GM23338 (cell line): ENCODE measurements at regions not wholly inside any gene's neighbourhood (a gene's known extent, or its start where the extent isn't known, plus 50 kb on each side); places are given as distances from the start of the nearest gene placed in this dataset.

Experiments
- ATAC-seq: fragments of 200-7000 bp; cut with Tn5 transposase; 3 replicates; pipeline ENCODE4 v1.9.1; 2020
- DNase-seq: peaks from one replicate; pipeline ENCODE4 v3.0.0-alpha.2; 2015; ENCODE audit warnings: low spot score
- H2AFZ ChIP-seq: fragments of 200-600 bp; sonication (generic); 2 replicates; pipeline ENCODE4 v1.8.0; 2016; ENCODE audit warnings: antibody characterized with exemption, mild to moderate bottlenecking, moderate library complexity
- H3F3A ChIP-seq: fragments of 200-600 bp; sonication (generic); replicated peaks from 2 replicates; pipeline ENCODE4 v1.8.0; 2017; ENCODE audit warnings: antibody characterized with exemption, mixed run types, low read depth
- H3K27ac ChIP-seq: fragments of 200-600 bp; sonication (generic); 2 replicates; pipeline ENCODE4 v1.6.1; 2016; ENCODE audit warnings: low read depth
- H3K27me3 ChIP-seq: fragments of 200-600 bp; sonication (generic); 2 replicates; pipeline ENCODE4 v1.8.0; 2016; ENCODE audit warnings: mild to moderate bottlenecking, mixed run types, moderate library complexity; ENCODE audit not compliant: insufficient read depth
- H3K36me3 ChIP-seq: fragments of 200-600 bp; sonication (generic); 2 replicates; pipeline ENCODE4 v1.8.0; 2016; ENCODE audit warnings: mild to moderate bottlenecking; ENCODE audit not compliant: insufficient read depth
- H3K4me1 ChIP-seq: fragments of 200-600 bp; sonication (generic); 2 replicates; pipeline ENCODE4 v1.8.0; 2016; ENCODE audit warnings: mild to moderate bottlenecking, moderate library complexity; ENCODE audit not compliant: insufficient read depth
- H3K4me2 ChIP-seq: fragments of 200-600 bp; sonication (generic); 2 replicates; pipeline ENCODE4 v1.7.1; 2017; ENCODE audit warnings: mixed run types
- H3K4me3 ChIP-seq: fragments of 200-600 bp; sonication (generic); 2 replicates; pipeline ENCODE4 v1.6.1; 2016; ENCODE audit warnings: mixed run types
- H3K79me2 ChIP-seq: fragments of 200-600 bp; sonication (generic); replicated peaks from 2 replicates; pipeline ENCODE4 v1.8.0; 2017; ENCODE audit warnings: mild to moderate bottlenecking; ENCODE audit not compliant: insufficient read depth
- H3K9me2 ChIP-seq: fragments of 200-600 bp; sonication (generic); 2 replicates; pipeline ENCODE4 v1.8.0; 2017; ENCODE audit not compliant: insufficient read depth
- H4K20me1 ChIP-seq: fragments of 200-600 bp; sonication (generic); replicated peaks from 2 replicates; pipeline ENCODE4 v1.8.0; 2017; ENCODE audit warnings: mild to moderate bottlenecking; ENCODE audit not compliant: insufficient read depth
- H3K27ac Mint-ChIP-seq: 2 replicates; pipeline ENCODE4 v1.8.0; 2020; ENCODE audit warnings: inconsistent platforms, mild to moderate bottlenecking, moderate library complexity, mixed read lengths
- H3K27me3 Mint-ChIP-seq: 3 replicates; pipeline ENCODE4 v1.8.0; 2022; ENCODE audit warnings: low read depth, mild to moderate bottlenecking, moderate library complexity, mixed read lengths, inconsistent platforms; ENCODE audit not compliant: insufficient read depth, poor library complexity
- H3K36me3 Mint-ChIP-seq: 3 replicates; pipeline ENCODE4 v1.8.0; 2021; ENCODE audit warnings: low read depth, mild to moderate bottlenecking, inconsistent platforms, moderate library complexity, mixed read lengths
- H3K4me1 Mint-ChIP-seq: 3 replicates; pipeline ENCODE4 v1.8.0; 2020; ENCODE audit warnings: mild to moderate bottlenecking, inconsistent platforms, mixed read lengths
- H3K4me3 Mint-ChIP-seq: 3 replicates; pipeline ENCODE4 v1.8.0; 2021; ENCODE audit warnings: moderate library complexity, mild to moderate bottlenecking, inconsistent platforms, mixed read lengths
- H3K9me3 Mint-ChIP-seq: 3 replicates; pipeline ENCODE4 v1.8.0; 2020; ENCODE audit warnings: moderate library complexity, mild to moderate bottlenecking, inconsistent platforms, mixed read lengths
- CREB1 ChIP-seq: fragments of 250-450 bp; sonication (Bioruptor Pico); IDR thresholded peaks from 2 replicates; pipeline ENCODE4 v1.5.0; 2020; ENCODE audit warnings: low read depth, mild to moderate bottlenecking, moderate library complexity
- EZH2 ChIP-seq: fragments of 200-600 bp; sonication (generic); IDR thresholded peaks from one replicate; pipeline ENCODE4 v1.8.0; 2017; ENCODE audit warnings: antibody characterized with exemption, mild to moderate bottlenecking, low read depth; ENCODE audit not compliant: unreplicated experiment
- EZH2phosphoT487 ChIP-seq: fragments of 200-600 bp; sonication (generic); IDR thresholded peaks from one replicate; pipeline ENCODE4 v1.8.1; 2018; ENCODE audit warnings: antibody characterized with exemption; ENCODE audit not compliant: unreplicated experiment
- JUNB ChIP-seq: IDR thresholded peaks from one replicate; pipeline ENCODE4 v1.6.1; 2016; ENCODE audit warnings: antibody characterized with exemption; ENCODE audit not compliant: unreplicated experiment
- NANOG ChIP-seq: IDR thresholded peaks from 2 replicates; pipeline ENCODE4 v1.6.1; 2016; ENCODE audit warnings: antibody characterized with exemption, borderline replicate concordance
- POLR2AphosphoS5 ChIP-seq: IDR thresholded peaks from 2 replicates; pipeline ENCODE4 v1.6.1; 2016; ENCODE audit warnings: antibody characterized with exemption, low read depth
- REST ChIP-seq: IDR thresholded peaks from one replicate; pipeline ENCODE4 v1.6.1; 2018; ENCODE audit warnings: antibody characterized with exemption; ENCODE audit not compliant: unreplicated experiment
- STAT1 ChIP-seq: IDR thresholded peaks from one replicate; pipeline ENCODE4 v1.6.1; 2016; ENCODE audit warnings: antibody characterized with exemption; ENCODE audit not compliant: unreplicated experiment
- ZNF114 ChIP-seq: fragments of 250-450 bp; sonication (Bioruptor Pico); IDR thresholded peaks from 2 replicates; pipeline ENCODE4 v1.5.0; 2020; ENCODE audit warnings: mild to moderate bottlenecking, moderate library complexity
- ZNF331 ChIP-seq: fragments of 250-450 bp; sonication (Bioruptor Pico); IDR thresholded peaks from 2 replicates; pipeline ENCODE4 v1.5.0; 2020; ENCODE audit warnings: low read depth, mild to moderate bottlenecking, moderate library complexity
- ZNF462 ChIP-seq: fragments of 250-450 bp; sonication (Bioruptor Pico); IDR thresholded peaks from 2 replicates; pipeline ENCODE4 v1.5.0; 2020; ENCODE audit warnings: mild to moderate bottlenecking, moderate library complexity
- TF ChIP-seq, protein P1 (sequence below): IDR thresholded peaks from 2 replicates; pipeline ENCODE4 v1.6.1; 2016; ENCODE audit warnings: antibody characterized with exemption

DNA sequence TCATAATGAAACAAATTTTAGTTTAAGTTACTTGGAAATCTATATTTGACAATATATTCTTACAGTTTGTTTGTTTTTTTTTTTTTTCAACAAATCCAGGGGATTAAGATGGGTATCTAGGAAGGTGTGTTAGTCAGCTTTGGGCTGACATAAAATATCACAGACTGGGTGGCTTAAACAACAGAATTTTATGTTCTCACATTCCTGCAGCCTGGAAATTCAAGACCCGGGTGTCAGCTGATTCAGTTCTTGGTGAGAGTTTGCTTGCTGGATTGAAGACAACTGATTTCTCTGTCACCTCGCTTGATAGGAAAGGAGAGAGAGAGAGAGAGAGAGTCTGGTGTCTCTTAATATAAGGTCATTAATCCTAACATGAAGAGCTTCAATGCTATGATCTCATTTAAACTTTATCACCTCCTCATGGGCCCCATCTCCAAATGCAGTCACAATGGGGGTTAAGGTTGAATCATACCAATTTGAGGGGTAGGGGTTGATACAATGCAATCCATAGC is 465.2 kb downstream of the CENPC start:
- no peaks in the 10 kb centered on the region for H3K79me2 ChIP-seq
- TF ChIP-seq CREB1 (no peak), POLR2AphosphoS5 (no peak), ZNF462 (CRISPR knock-in tag) (no peak), ZNF331 (no peak), STAT1 (no peak), ZNF114 (CRISPR knock-in tag) (no peak), EZH2phosphoT487 (no peak), EZH2 (no peak), NANOG (no peak), REST (no peak), JUNB (no peak)
- TF ChIP-seq, protein P1, sequence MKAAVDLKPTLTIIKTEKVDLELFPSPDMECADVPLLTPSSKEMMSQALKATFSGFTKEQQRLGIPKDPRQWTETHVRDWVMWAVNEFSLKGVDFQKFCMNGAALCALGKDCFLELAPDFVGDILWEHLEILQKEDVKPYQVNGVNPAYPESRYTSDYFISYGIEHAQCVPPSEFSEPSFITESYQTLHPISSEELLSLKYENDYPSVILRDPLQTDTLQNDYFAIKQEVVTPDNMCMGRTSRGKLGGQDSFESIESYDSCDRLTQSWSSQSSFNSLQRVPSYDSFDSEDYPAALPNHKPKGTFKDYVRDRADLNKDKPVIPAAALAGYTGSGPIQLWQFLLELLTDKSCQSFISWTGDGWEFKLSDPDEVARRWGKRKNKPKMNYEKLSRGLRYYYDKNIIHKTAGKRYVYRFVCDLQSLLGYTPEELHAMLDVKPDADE = no peak
- H3K27me3 Mint-ChIP-seq = no peaks in the 10 kb centered on the region
- H3K27ac Mint-ChIP-seq = no peak overlapping the region
- H3K9me3 Mint-ChIP-seq = no peaks in the 10 kb centered on the region; the same call in 2 of the 3 replicates
- H3K4me1 ChIP-seq = peaks cover 20% of the 10 kb centered on the region
- ATAC-seq = no peak
- H3F3A ChIP-seq = no peaks in the 10 kb centered on the region
- no peak overlapping the region for H2AFZ ChIP-seq
- no peaks in the 10 kb centered on the region for H3K36me3 ChIP-seq
- DNase-seq = no peak
- no peaks in the 10 kb centered on the region for H4K20me1 ChIP-seq
- H3K27me3 ChIP-seq = no peaks in the 10 kb centered on the region
- peaks cover 23% of the 10 kb centered on the region for H3K4me1 Mint-ChIP-seq
- no peaks in the 10 kb centered on the region for H3K9me2 ChIP-seq
- H3K4me3 Mint-ChIP-seq = no peak overlapping the region
- H3K27ac ChIP-seq = no peak overlapping the region
- peaks cover 6% of the 10 kb centered on the region; the same call in 2 of the 3 replicates for H3K36me3 Mint-ChIP-seq
- H3K4me3 ChIP-seq = no peak overlapping the region
- no peak overlapping the region for H3K4me2 ChIP-seq
